HG02973 (cell line): ENCODE measurements at regions not wholly inside any gene's neighbourhood (a gene's known extent, or its start where the extent isn't known, plus 50 kb on each side); places are given as distances from the start of the nearest gene placed in this dataset.
"Not testable (repeated sequence)": the region's sequence is repeated elsewhere in the genome, so short reads cannot be mapped to it uniquely, and the experiment has no call there.

ENCODE experiments used
- ATAC-seq: cut with Tn5 transposase; IDR thresholded peaks from one replicate; pipeline ENCODE4 v1.9.1; 2021; ENCODE audit warnings: moderate library complexity; ENCODE audit not compliant: unreplicated experiment

DNA sequence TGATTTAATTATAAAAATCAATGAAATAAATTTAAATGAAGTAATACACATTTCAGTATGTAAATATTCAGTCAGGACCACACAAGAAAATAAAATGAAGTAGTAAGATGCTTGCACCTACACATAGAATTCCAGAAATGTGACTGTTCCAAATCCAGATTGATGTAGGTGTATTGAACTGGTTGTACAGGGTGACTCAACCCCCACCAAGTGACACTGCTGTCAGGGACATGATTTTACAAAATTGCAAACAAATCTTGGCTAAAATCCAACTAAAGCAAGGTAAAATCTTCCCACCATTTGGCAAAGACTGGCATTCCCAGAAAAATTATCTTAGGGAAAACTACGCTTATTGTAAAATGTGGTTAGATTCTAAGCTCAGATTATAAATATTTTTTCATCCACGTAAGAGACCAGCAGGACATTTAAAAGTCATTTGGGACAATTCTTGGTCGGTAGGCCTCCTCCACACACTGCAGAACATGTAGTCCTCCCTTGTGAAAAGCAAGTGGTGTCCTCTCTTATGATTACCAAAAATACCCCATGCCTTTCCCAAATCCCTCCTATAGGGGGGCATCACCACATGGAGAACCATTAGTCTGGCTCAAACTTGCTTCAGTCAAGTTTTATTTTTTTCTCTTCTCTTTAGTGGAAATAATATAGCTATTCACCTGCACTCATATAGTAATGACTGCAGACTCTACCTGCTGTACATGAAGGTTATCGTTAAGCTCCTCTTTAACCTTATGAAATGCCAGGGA is 287.1 kb upstream of the SMIM30 start:
- ATAC-seq, result no peak

DNA sequence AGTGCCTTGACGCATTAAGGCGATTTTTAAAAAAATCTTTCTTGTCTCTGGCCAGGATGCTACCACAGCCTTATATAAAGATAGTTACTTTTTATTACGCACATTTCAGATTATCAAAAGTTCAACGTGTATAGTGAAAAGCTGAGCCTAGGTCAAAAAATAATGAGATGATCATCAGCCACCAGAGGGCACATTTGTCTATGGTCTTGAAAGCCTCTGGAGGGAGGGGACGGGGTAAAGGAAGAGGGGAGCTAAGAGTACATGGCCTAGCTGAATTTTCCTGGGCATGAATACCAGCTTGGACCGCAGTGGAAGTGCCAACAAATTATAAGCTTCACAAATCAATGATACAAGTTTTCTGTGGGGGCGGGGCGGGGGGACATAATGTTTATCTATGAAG is 285.9 kb upstream of the SMIM30 start:
- no peak for ATAC-seq

DNA sequence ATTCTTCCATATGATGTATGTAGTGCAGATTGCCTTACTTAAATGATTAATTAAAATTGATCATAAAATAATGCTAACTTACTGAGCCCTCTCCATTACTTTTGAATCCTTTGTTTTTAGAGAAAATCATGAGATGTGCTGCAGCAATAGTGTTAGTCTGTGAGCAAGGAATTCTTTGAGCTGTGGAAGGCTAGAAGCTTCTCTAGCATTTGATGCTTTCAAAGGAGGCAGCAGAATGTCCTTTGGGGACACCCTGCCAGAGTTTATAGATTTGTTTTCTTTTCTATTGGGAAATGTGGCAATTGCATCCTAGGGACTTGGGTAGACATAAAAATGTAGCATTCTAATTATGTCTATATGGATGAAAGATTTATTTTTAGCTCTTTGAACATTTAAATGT is 284.1 kb upstream of the SMIM30 start:
- no peak for ATAC-seq

DNA sequence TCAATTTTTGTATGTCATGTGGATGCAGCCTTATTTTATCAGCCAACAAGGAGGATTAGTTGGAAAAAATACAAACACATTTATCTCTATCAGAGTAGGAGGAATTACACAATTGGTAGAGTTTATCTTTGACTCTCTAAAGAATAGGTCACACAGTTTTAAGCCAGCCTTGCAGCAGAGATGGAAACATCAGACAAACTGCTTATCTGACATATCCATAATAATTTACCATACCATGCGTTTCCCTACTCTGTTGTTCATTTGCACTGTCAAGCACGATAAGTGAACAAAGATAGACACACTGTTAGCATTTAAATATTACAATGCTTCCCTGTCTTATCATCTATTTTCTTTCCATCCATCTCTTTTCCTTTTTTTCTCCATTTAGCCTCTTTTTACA is 283.7 kb upstream of the SMIM30 start:
- no peak for ATAC-seq

DNA sequence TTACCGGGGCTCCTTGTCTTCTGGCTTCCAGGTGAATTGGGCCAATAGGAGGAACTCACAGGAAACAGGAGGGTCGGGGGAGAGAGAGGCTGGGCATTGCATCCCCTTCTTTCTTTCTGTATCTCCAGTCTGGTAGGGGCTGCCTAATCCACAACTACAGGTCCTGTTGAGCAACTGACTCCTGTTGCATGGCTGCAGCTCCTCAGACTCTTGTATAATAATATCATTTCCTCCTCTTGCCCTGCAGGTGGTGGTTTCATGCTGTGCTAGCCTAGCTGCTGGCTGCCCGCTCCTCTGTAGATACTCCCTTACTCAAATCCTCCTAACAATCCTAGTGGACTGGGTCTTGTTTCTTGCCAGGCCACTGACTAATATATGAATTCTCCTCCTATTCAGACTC is 276.5 kb upstream of the SMIM30 start:
- no peak for ATAC-seq

DNA sequence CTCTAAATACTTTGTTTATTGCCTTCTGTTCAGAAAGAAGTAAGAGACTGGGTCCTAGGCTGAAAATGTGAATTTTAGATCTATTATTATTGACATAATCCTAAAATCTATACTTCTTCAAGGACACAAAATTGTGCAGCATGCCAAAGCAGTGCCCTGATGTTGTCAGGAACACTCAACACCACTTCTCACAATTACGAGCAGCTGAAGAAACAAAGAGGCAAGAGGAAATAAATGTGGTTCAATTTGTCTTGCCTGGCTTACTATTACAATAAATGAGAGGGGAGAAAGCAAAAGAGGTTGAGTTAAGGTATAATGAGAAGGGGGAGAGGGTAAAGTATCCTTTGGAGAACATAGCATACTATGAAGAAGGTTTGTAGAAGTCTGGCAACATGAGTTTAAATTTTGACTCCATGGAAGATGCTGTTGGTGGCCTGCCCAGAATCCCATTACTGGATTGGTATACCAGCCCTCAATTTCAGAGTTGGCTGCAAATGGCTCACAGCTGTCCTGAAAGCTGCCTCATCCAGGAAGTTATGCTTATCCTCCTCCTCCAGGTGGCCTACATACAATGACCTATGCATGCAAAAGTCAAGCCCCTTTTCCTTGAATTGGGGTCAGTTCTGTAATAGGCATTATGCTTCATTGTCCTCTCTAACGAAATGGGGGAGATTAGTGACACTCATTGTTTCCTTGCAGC is 274.6 kb upstream of the SMIM30 start:
- no peak for ATAC-seq

DNA sequence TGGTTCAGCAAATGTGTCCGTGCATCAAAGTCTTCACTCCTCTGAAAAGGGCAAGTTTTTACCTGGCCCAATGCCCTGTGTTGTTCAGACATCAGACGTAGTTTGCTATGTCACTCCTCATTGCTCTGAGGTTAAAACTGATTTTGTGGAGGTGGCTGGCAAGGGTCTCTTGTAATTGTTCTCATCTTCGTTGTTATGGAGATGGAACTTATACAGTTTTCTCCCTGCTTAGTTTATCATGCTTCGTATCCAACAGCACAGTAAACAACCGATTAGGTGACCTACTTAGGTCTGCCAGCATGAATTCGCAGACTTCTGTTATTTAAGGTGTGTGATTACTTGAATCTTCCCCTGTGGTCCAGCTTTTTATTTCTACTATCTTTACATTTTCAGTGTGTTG is 274.1 kb upstream of the SMIM30 start:
- ATAC-seq, result no peak

DNA sequence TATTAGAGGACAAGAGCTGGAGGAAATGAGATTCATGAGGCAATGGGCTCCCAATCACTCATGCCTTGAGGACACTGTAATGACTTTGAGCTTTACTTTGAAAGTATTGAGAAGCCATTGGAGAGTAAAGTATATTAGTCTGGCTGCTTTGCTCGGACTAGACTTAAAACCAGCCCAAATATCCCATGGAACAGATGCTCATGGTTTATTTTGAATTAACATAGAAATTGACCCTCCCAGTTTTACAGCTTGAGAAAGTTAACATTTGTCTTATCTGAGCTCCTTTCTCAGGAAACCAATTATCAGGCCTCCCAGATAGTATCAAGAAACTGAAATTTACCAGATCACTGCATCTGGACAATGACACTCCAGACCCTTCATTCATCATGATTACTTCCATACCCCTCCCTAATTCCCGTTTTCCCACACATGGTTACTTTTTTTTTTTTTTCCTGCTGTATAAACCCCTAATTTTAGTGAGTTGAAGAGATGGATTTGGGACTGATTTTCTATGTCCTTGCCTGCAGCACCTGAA is 270.8 kb upstream of the SMIM30 start:
- no peak for ATAC-seq

DNA sequence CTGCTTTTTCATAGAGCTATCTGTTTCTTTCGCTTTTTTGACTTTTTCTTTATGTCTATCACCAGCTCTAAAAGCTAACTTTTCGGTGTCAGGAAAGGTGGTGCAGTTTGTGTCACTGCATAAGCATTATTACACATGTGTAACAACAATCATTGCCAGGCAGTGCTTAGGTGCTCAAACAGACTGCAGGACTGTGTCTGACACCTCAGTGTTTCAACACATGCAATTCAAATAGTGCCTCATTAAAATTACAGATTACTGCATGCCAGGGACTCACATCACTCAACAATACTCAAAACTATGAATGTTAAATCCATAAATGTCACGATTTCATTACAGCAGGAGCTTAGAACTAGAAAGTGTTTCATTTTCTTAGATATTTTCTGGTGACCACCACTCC is 265.3 kb upstream of the SMIM30 start:
- no peak for ATAC-seq

DNA sequence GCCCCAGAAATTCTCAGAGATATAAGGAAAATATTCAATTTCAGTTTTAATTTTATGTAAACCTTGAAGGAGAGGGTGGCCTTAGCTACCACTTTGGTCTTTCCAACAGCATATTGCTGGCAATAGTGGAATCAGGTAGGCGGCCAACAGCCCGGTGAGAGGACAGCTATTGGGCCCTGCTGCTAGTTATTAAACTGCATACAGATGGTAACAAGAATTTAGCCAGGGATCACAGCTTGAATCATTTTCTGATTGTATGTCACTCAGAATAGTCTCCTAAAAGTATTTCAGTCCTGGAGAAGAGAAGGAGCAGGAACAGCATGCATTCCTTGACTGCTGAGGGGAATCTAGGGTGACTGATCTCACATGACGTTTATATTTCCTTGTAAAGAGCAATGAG is 261.4 kb upstream of the SMIM30 start:
- ATAC-seq, result no peak

DNA sequence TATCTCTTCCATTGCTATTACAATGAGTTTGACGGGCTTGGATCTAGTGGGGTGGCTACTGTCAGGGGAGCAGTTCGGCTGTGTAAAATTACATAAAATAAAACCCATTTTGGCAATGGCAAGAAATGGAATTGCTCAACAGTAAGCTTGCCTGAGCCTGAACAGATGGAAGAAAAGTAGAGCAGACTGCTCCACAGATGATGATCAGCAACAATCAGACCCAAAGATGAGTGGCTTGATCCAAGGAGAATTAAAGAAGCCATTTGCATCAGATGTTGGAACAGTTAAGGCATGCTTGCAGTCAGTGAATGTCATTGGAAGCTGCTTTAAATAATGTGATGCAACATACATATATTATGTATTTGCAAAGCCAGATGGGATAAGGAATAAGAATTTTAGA is 256.6 kb upstream of the SMIM30 start:
- no peak for ATAC-seq

DNA sequence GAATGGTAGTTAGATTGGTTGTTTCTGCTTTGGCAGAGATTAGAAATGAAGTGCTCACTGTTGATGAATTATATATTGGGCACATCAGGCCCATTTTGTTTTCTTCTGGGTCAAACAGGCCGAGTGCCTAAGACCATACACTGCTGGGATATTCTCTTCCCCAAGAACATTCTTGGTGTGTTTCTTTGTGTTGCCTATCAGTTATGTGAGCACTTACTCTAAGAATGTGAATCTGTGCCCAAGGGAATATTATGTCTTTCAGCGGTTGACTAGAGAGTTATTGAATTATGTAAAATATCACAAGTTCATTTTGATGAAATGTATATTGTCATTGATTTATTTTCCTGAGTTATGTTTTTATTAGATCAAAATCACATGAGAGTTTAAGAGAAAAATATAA is 255.5 kb upstream of the SMIM30 start:
- no peak for ATAC-seq

DNA sequence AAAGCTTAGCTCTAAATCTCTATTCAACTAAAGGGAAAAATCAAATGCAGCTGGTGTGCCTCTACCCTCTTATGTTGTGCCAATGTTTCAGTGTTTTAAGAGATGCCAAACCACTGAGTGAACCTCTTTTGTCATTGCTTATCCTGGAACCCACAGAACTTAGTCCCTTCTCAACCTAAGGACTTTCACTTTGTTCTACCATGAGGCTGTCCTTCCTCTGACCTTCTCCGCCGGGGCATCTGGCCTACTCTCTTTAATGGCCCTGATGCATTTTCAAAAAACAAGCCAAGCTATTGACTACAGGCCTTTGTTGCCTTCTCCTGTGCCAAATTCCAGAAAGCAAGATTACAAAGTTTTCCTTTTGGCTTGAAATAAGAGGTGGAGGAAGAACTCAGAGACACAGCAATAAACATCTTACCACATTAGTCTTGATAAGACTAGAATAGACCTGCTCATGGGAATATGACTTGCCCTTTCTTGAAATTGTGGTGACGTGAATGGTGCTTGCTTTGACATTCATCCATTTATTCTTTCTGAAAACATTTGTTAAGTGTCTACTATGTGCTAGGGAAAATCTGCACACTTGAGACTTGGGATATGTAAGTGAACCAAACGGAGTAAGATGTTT is 253.2 kb upstream of the SMIM30 start:
- ATAC-seq, result no peak

DNA sequence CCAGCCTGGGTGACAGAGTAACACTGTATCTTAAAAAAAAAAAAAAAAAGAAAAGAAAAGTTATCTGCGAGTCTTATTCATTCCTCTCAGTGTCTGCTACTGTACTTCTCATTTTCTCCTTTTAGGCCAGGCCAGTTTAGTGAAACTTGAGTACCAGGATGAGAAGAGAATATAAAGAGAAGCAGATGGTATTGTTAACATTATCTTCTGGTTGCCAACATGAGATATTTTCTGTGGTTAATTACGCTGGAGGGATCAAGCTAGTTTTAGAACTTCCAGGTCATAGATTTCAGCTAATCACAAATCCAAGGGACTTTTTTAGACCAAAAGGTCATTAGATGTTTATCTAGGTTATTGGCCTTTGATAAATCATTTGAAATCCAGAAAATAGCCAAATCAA is 252.6 kb upstream of the SMIM30 start:
- ATAC-seq, result no peak

DNA sequence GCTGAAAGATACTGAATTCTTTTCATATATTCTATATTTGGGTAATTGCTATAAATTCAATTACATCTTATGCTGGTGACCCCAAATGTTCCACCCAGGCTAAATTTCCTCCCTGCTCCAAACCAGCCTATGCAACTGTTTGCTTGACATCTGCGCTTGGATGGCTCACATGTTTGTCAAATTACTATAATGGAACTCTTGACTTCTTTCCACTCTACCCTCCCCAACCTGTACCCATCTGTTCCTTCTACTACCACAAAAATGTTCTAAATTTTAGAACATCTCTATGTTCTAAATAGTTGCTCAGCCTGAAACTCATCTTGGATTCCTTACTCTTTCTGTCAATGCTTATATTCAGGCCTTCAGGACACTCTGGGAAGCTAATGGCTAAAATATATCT is 249.9 kb upstream of the SMIM30 start:
- no peak for ATAC-seq

DNA sequence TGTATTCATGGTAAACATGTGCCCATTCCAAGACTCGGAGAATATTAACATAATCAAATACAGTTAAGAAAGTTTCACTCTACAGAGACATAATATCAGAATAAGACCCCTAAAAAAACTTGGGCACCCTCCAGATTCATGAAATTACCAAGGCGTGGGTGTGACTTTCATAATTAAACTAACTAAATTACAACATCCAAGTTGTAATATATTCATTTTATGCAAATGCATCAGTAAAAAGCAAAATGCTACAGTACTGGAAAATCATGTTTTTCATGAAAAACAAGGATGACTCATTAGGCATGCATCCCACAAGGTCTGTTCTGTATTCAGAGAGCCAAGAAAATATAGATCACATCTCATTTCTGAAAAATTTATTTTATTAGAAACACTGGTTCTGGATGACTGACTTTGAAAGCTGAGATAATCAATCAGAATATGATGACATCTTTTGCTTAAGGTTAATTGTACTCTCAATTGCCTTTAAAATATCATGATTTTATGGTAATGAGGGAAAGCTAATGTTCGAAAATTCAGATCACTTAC is 248.8 kb upstream of the SMIM30 start:
- no peak for ATAC-seq

DNA sequence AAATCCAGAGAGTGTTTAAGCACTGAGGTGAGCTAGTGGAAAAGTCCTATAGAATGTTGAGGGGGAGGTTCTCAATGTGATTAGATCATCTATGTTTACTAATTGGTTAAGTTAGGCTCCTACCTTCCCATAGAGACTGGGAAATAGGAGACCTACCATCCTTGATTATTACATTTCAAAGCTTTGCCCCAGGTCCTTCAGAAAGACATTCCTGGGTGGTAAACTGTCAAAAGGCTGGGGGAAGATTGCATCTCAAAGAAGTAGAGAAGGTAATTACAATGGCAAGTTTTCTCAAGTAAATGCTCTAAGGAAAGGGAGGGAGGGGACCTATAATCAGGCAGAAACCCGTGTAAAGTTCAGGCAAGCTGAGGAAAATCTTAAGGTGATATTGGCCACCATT is 247.8 kb upstream of the SMIM30 start:
- no peak for ATAC-seq

DNA sequence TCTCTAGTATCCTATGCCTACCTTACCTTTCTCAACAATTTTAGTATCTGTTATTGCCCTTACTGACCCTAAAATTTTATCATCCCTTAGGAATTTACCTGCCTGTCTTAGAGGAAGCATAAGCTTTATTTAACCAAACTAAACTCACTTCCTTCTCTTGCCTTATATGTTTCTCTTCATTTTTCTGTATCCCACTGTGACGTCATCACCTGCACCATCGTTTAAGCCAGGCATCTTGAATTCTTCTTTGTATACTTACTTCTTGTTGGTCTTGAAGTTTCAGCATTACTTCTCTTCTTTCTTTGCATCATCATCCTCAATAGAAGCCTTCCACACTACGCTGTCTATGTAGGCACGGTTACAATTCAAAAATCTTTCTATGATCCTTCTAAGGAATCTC is 231.0 kb upstream of the SMIM30 start:
- no peak for ATAC-seq

DNA sequence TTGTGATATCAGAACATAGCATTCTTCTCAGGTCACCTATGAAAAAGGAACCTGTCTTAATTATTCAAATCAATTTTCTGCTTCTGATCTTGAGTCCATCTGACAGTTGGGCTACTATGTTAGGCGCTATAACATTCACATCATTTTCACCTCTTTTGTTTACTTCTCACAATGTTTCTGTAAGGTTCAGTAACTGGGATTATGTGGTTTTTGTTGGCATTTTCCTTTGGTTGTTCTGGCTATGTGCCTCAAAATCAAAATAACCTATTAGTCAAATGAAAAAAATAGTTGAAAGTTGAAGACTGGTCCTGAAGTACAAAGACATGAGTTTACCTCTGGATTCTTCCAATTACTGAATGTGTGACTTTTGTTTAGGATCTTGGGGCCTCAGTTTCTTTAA is 221.3 kb upstream of the SMIM30 start:
- ATAC-seq, result no peak

DNA sequence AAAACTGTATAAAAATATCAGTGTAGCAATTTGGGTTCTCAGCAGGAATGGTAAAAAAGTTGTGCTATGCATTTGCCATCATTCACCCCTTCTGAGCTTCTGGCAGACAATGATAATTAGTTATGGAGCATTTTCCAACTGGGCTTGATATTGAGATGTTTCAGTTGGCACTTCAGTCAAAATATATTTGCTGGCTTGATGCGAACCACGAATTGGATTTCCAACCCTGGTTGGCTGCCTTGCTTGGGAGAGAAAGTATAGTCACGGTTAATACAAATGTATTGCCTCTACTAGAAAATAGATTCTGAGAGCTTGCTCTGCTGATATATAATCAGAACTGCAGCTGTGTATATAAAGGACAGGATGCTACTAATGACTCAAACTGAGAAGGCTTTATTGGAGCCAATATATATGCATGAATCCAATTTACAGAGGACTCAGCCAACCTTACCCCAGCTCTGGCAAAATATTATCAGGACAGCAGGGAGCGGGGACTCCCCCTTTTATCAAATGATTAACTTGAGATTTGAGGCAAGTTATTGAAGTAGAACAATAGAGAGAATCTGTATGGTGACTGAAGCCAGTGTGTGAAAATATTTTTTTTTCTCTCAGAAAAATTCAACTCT is 219.8 kb upstream of the SMIM30 start:
- no peak for ATAC-seq

DNA sequence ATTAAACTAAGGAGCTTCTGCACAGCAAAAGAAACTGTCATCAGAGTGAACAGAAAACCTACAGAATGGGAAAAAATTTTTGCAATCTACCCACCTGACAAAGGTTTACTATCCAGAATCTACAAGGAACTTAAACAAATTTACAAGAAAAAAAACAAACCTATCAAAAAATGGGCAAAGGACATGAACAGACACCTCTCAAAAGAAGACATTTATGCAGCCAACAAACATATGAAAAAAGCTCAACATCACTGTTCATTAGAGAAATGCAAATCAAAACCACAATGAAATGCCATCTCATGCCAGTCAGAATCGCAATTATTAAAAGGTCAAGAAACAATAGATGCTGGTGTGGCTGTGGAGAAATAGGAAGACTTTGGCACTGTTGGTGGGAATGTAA is 218.5 kb upstream of the SMIM30 start:
- not testable (repeated sequence) for ATAC-seq
